ENCODE measurements at regions not wholly inside any gene's neighbourhood (a gene's known extent, or its start where the extent isn't known, plus 50 kb on each side); places are given as distances from the start of the nearest gene placed in this dataset.

DNA sequence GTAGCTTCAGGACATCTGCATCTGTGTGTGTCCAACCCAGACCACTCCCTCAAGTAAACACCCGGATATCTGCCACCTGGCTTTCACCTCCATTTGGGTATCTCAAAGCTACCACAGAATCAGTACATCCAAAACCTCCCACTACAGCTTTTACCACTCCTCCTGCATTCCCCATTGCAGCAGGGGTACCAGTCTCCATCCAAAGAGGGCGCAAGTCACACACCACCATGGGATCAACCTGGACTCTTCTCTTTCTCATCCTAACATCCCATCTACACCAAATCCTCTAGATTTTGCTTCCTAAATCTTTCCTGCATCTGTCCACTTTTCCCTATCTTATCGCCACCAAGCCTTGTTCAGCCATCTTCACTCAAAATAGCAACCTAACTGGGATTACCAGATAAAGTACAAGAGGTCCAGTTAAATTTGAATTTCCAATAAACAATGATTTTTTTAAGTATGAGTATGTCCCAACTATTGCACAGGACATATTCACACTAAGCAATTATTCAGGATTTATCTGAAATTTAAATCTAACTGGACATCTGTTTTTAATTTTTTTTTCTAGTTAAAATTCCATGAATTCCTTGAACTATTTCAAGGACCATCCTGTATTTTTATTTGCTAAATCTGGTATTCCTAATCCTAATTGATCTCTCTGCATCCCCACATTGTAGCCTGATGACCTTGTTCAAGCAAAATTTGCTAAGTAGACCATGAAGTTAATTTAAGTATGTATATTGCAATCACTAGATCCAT is 164.3 kb upstream of the MLN start:
- TF ChIP-seq, protein P1, sequence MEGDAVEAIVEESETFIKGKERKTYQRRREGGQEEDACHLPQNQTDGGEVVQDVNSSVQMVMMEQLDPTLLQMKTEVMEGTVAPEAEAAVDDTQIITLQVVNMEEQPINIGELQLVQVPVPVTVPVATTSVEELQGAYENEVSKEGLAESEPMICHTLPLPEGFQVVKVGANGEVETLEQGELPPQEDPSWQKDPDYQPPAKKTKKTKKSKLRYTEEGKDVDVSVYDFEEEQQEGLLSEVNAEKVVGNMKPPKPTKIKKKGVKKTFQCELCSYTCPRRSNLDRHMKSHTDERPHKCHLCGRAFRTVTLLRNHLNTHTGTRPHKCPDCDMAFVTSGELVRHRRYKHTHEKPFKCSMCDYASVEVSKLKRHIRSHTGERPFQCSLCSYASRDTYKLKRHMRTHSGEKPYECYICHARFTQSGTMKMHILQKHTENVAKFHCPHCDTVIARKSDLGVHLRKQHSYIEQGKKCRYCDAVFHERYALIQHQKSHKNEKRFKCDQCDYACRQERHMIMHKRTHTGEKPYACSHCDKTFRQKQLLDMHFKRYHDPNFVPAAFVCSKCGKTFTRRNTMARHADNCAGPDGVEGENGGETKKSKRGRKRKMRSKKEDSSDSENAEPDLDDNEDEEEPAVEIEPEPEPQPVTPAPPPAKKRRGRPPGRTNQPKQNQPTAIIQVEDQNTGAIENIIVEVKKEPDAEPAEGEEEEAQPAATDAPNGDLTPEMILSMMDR (IDR thresholded peaks at IDR 0.05; ENCODE audit: low read length), result peak; percentile 8; the same call in 1 of the 2 replicates
- no peak for TF ChIP-seq EZH2 (IDR thresholded peaks at IDR 0.05; ENCODE audit: borderline replicate concordance, low read length)
- no peak overlapping the region for H3K9ac ChIP-seq (ENCODE audit: low read length)
- H3K27ac ChIP-seq (ENCODE audit: low read depth, low read length, poor library complexity, severe bottlenecking), result no peak overlapping the region
- no peaks in the 10 kb centered on the region for H3K9me3 ChIP-seq (ENCODE audit: low read length)
- H3K36me3 ChIP-seq (ENCODE audit: insufficient read depth, low read length), result no peaks in the 10 kb centered on the region; the same call in 1 of the 2 replicates
- no peak overlapping the region for H3K4me3 ChIP-seq (ENCODE audit: low read depth, low read length, poor library complexity, severe bottlenecking)
- H3K4me2 ChIP-seq (ENCODE audit: low read length), result no peak overlapping the region
- no peaks in the 10 kb centered on the region for H3F3A ChIP-seq (ENCODE audit: insufficient read depth, low read length)
- no peaks in the 10 kb centered on the region for H3K4me1 ChIP-seq (ENCODE audit: insufficient read depth, low read length, severe bottlenecking)
- H3K79me2 ChIP-seq (ENCODE audit: insufficient read depth, low read length), result no peaks in the 10 kb centered on the region
- H3K9me2 ChIP-seq (ENCODE audit: low read depth, low read length), result no peaks in the 10 kb centered on the region
- no peaks in the 10 kb centered on the region for H4K20me1 ChIP-seq (ENCODE audit: insufficient read depth, low read length)
- H2AFZ ChIP-seq (ENCODE audit: low read length), result no peak overlapping the region
- H3K27me3 ChIP-seq (ENCODE audit: insufficient read depth, low read length), result no peaks in the 10 kb centered on the region; the same call in 1 of the 2 replicates

DNA sequence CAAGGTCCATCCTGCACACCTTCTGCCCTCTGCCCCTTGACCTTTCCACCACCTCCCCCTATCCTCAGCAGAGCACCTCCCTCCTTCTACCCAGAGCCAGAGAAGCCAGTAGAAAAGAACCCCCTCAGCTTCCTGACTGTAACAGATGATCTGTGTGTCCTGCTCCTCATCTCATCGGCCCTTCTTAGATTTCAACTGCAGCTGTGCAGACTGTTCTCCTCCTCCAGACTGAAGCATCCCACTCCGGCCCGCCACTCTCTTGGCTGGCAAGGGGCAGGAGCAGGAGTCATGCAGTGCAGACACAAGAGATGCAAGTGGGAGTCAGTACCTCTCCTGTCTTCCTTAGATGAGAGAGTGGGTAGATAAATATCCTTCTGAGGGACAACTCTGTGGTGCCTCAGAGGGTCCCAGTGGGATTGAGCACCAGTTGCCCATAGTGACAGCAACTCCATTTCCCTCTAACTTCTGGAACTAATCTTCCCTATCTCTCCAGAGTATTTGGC is 163.5 kb upstream of the MLN start:
- no peak for TF ChIP-seq EZH2 (IDR thresholded peaks at IDR 0.05; ENCODE audit: borderline replicate concordance, low read length)
- TF ChIP-seq, protein P1 (IDR thresholded peaks at IDR 0.05; ENCODE audit: low read length), result no peak
- Histone ChIP-seq H3K9ac (ENCODE audit: low read length) (no peak overlapping the region), H3K27me3 (ENCODE audit: insufficient read depth, low read length) (no peaks in the 10 kb centered on the region; the same call in 1 of the 2 replicates)

DNA sequence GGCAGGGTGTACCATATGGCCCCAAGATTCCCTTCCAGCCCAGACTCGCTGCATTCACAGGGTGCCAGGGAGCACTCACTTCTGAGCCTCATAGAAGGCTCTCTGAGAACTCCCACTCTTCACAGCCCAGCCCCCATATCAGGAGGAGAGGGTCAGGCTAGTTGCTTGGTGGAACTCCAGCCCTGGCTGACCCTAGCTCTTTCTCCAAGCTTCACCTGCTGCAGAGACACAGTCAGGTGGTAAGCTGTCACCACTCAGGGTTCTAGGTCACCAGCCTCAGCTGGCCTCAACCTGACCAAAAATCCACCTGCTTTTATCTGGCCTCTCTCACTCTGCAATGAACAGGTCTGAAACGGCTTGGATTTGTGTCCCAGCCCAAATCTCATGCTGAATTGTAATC is 162.7 kb upstream of the MLN start:
- Histone ChIP-seq H3K27me3 (ENCODE audit: insufficient read depth, low read length) (no peaks in the 10 kb centered on the region; the same call in 1 of the 2 replicates), H4K20me1 (ENCODE audit: insufficient read depth, low read length) (no peaks in the 10 kb centered on the region), H3K9ac (ENCODE audit: low read length) (no peak overlapping the region), H3K9me2 (ENCODE audit: low read depth, low read length) (no peaks in the 10 kb centered on the region), H2AFZ (ENCODE audit: low read length) (no peak overlapping the region), H3K4me2 (ENCODE audit: low read length) (no peak overlapping the region), H3K4me1 (ENCODE audit: insufficient read depth, low read length, severe bottlenecking) (no peaks in the 10 kb centered on the region), H3K79me2 (ENCODE audit: insufficient read depth, low read length) (no peaks in the 10 kb centered on the region), H3K4me3 (ENCODE audit: low read depth, low read length, poor library complexity, severe bottlenecking) (no peak overlapping the region), H3K27ac (ENCODE audit: low read depth, low read length, poor library complexity, severe bottlenecking) (no peak overlapping the region), H3F3A (ENCODE audit: insufficient read depth, low read length) (no peaks in the 10 kb centered on the region), H3K9me3 (ENCODE audit: low read length) (no peaks in the 10 kb centered on the region), H3K36me3 (ENCODE audit: insufficient read depth, low read length) (no peaks in the 10 kb centered on the region)
- TF ChIP-seq EZH2 (IDR thresholded peaks at IDR 0.05; ENCODE audit: borderline replicate concordance, low read length), result no peak
- TF ChIP-seq, protein P1 (IDR thresholded peaks at IDR 0.05; ENCODE audit: low read length), result no peak

More for the DNA sequence above, 163.5 kb upstream of the MLN start:
- Histone ChIP-seq H3K36me3 (ENCODE audit: insufficient read depth, low read length) (no peaks in the 10 kb centered on the region; the same call in 1 of the 2 replicates), H2AFZ (ENCODE audit: low read length) (no peak overlapping the region), H3K79me2 (ENCODE audit: insufficient read depth, low read length) (no peaks in the 10 kb centered on the region), H3K27ac (ENCODE audit: low read depth, low read length, poor library complexity, severe bottlenecking) (no peak overlapping the region), H4K20me1 (ENCODE audit: insufficient read depth, low read length) (no peaks in the 10 kb centered on the region), H3K9me2 (ENCODE audit: low read depth, low read length) (no peaks in the 10 kb centered on the region), H3K4me3 (ENCODE audit: low read depth, low read length, poor library complexity, severe bottlenecking) (no peak overlapping the region), H3K9me3 (ENCODE audit: low read length) (no peaks in the 10 kb centered on the region), H3F3A (ENCODE audit: insufficient read depth, low read length) (no peaks in the 10 kb centered on the region), H3K4me2 (ENCODE audit: low read length) (no peak overlapping the region), H3K4me1 (ENCODE audit: insufficient read depth, low read length, severe bottlenecking) (no peaks in the 10 kb centered on the region)

All from OCI-LY1 (cell line).